GM23338 (cell line): ENCODE measurements at regions not wholly inside any gene's neighbourhood (a gene's known extent, or its start where the extent isn't known, plus 50 kb on each side); places are given as distances from the start of the nearest gene placed in this dataset.

Source experiments
- CTCF ChIP-seq, 2 experiments: fragments of 200-600 bp in 1 of 2; sonication (generic) in 1 of 2; conservative IDR thresholded peaks; 2 replicates each; pipeline versions ENCODE4 v1.5.1 to v1.6.1; 2016 to 2017; ENCODE audit warnings: antibody characterized with exemption in 2 of 2, low read depth in 2 of 2, mild to moderate bottlenecking in 2 of 2, moderate library complexity in 1 of 2
- POLR2AphosphoS5 ChIP-seq: IDR thresholded peaks from 2 replicates; pipeline ENCODE4 v1.6.1; 2016; ENCODE audit warnings: antibody characterized with exemption, low read depth
- STAT1 ChIP-seq: IDR thresholded peaks from one replicate; pipeline ENCODE4 v1.6.1; 2016; ENCODE audit warnings: antibody characterized with exemption; ENCODE audit not compliant: unreplicated experiment

- no peak for TF ChIP-seq POLR2AphosphoS5
- TF ChIP-seq STAT1: no peak
- TF ChIP-seq CTCF (conservative IDR thresholded peaks at IDR 0.05; ENCODE audit: low read depth in 2 of 2): no peak
These were observed 99.8 kb upstream of the FSIP2 start for GRCh38 chr2:185638771-185639170.
